ENCODE measurements at regions not wholly inside any gene's neighbourhood (a gene's known extent, or its start where the extent isn't known, plus 50 kb on each side); places are given as distances from the start of the nearest gene placed in this dataset.

DNA sequence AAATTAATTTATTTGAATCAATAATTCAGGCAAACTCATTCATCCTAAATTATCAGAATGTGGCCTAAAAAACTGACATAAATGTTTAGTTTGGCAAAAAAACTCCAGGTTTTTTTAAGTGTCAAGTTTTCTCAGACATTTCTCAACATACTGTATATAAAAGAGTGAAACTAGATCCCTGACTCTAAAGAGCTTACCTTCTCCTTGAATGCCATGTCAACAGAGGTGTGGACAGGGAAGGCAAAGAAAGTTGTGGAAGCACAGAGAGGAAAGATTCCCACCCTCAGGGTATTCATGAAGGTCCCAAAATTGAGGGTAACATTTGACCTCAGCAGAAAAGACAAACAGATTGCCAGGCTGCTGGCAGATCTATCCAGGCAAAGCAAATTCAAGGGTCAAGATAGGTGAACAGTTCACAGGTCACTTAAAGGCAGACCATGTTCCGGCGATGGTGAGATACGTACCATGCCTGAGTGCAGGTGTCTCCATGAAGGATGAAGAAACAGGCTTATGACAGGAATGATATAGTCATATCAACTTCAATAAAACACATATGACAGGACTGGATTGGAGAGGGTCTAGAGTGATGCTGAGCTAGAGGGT is 1638.3 kb upstream of the ZEB2 start:
- TF ChIP-seq, protein P1, sequence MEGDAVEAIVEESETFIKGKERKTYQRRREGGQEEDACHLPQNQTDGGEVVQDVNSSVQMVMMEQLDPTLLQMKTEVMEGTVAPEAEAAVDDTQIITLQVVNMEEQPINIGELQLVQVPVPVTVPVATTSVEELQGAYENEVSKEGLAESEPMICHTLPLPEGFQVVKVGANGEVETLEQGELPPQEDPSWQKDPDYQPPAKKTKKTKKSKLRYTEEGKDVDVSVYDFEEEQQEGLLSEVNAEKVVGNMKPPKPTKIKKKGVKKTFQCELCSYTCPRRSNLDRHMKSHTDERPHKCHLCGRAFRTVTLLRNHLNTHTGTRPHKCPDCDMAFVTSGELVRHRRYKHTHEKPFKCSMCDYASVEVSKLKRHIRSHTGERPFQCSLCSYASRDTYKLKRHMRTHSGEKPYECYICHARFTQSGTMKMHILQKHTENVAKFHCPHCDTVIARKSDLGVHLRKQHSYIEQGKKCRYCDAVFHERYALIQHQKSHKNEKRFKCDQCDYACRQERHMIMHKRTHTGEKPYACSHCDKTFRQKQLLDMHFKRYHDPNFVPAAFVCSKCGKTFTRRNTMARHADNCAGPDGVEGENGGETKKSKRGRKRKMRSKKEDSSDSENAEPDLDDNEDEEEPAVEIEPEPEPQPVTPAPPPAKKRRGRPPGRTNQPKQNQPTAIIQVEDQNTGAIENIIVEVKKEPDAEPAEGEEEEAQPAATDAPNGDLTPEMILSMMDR (IDR thresholded peaks at IDR 0.05) = no peak
- TF ChIP-seq POLR2A (IDR thresholded peaks at IDR 0.05) = no peak
